H1 (cell line): ENCODE measurements at regions not wholly inside any gene's neighbourhood (a gene's known extent, or its start where the extent isn't known, plus 50 kb on each side); places are given as distances from the start of the nearest gene placed in this dataset.

Experiments
- CHD7 ChIP-seq: fragments of 300-600 bp; sonication (generic); IDR thresholded peaks from 2 replicates; pipeline ENCODE4 v1.7.1; 2012; ENCODE audit warnings: low read length, moderate library complexity, mild to moderate bottlenecking, inconsistent platforms; ENCODE audit not compliant: insufficient replicate concordance
- PHF8 ChIP-seq: fragments of 200-600 bp; sonication (generic); conservative IDR thresholded peaks from 2 replicates; pipeline ENCODE4 v1.7.1; 2012; ENCODE audit warnings: low read depth, mild to moderate bottlenecking, inconsistent platforms, low read length, moderate library complexity
- POLR2AphosphoS5 ChIP-seq: IDR thresholded peaks from 2 replicates; pipeline ENCODE4 v1.6.1; 2011; ENCODE audit warnings: low read depth, low read length
- TAF7 ChIP-seq: optimal IDR thresholded peaks from 2 replicates; pipeline ENCODE3; 2011; ENCODE audit warnings: low read depth, mild to moderate bottlenecking, inconsistent platforms, low read length, moderate library complexity, borderline replicate concordance

- TF ChIP-seq CHD7 (no peak), POLR2AphosphoS5 (no peak), PHF8 (no peak), TAF7 (no peak)
Observed at GRCh38 chr2:51813247-51813646, 781.3 kb upstream of the NRXN1 start (continued).
